ENCODE measurements at regions not wholly inside any gene's neighbourhood (a gene's known extent, or its start where the extent isn't known, plus 50 kb on each side); places are given as distances from the start of the nearest gene placed in this dataset.
A peak's percentile ranks its signal among the peaks of the same experiment; 100 is the strongest.
"Not testable (repeated sequence)": the region's sequence is repeated elsewhere in the genome, so short reads cannot be mapped to it uniquely, and the experiment has no call there.

- FAIRE-seq: no peak
- no peak for DNase-seq
- intact Hi-C loops (cut with DNase I): no loop called here
Observed at GRCh38 chr6:80489911-80490635, 383.6 kb downstream of the BCKDHB start.

GRCh38 chr6:80488190-80488589, 381.7 kb downstream of the BCKDHB start:
- intact Hi-C loops (cut with DNase I): no loop called here
- DNase-seq: no peak
- no peak overlapping the region for H3K4me3 ChIP-seq (ENCODE audit: low read length in 3 of 3)
- no peaks in the 10 kb centered on the region for H3K27me3 ChIP-seq (ENCODE audit: control insufficient read depth, insufficient read depth, low read length)
- TF ChIP-seq, protein P1, sequence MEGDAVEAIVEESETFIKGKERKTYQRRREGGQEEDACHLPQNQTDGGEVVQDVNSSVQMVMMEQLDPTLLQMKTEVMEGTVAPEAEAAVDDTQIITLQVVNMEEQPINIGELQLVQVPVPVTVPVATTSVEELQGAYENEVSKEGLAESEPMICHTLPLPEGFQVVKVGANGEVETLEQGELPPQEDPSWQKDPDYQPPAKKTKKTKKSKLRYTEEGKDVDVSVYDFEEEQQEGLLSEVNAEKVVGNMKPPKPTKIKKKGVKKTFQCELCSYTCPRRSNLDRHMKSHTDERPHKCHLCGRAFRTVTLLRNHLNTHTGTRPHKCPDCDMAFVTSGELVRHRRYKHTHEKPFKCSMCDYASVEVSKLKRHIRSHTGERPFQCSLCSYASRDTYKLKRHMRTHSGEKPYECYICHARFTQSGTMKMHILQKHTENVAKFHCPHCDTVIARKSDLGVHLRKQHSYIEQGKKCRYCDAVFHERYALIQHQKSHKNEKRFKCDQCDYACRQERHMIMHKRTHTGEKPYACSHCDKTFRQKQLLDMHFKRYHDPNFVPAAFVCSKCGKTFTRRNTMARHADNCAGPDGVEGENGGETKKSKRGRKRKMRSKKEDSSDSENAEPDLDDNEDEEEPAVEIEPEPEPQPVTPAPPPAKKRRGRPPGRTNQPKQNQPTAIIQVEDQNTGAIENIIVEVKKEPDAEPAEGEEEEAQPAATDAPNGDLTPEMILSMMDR (IDR thresholded peaks at IDR 0.05; ENCODE audit: borderline replicate concordance, extremely low read depth, insufficient read depth): no peak
- H3K9me3 ChIP-seq (ENCODE audit: control insufficient read depth in 2 of 3, insufficient read depth in 1 of 3, low read length in 3 of 3): no peaks in the 10 kb centered on the region
- FAIRE-seq: no peak
- H3K36me3 ChIP-seq (ENCODE audit: control insufficient read depth in 2 of 3, insufficient read depth in 3 of 3, low read length in 3 of 3): no peaks in the 10 kb centered on the region
- H3K27ac ChIP-seq (ENCODE audit: low read depth in 2 of 2, low read length in 2 of 2): no peak overlapping the region
- H3K9ac ChIP-seq (ENCODE audit: low read length in 3 of 3): no peak overlapping the region
- no peaks in the 10 kb centered on the region for H3K4me1 ChIP-seq (ENCODE audit: control insufficient read depth in 2 of 3, insufficient read depth in 2 of 3, low read depth in 1 of 3, low read length in 3 of 3)

More at GRCh38 chr6:80489911-80490635, 383.6 kb downstream of the BCKDHB start:
- TF ChIP-seq, protein P1 (IDR thresholded peaks at IDR 0.05; ENCODE audit: borderline replicate concordance, extremely low read depth, insufficient read depth): no peak
- H3K9ac ChIP-seq (ENCODE audit: low read length in 3 of 3): no peak overlapping the region
- no peaks in the 10 kb centered on the region for H3K27me3 ChIP-seq (ENCODE audit: control insufficient read depth, insufficient read depth, low read length)
- no peaks in the 10 kb centered on the region for H3K4me1 ChIP-seq (ENCODE audit: control insufficient read depth in 2 of 3, insufficient read depth in 2 of 3, low read depth in 1 of 3, low read length in 3 of 3)
- H3K36me3 ChIP-seq (ENCODE audit: control insufficient read depth in 2 of 3, insufficient read depth in 3 of 3, low read length in 3 of 3): no peaks in the 10 kb centered on the region
- no peak overlapping the region for H3K27ac ChIP-seq (ENCODE audit: low read depth in 2 of 2, low read length in 2 of 2)
- H3K4me3 ChIP-seq (ENCODE audit: low read length in 3 of 3): no peak overlapping the region
- no peaks in the 10 kb centered on the region for H3K9me3 ChIP-seq (ENCODE audit: control insufficient read depth in 2 of 3, insufficient read depth in 1 of 3, low read length in 3 of 3)

DNA sequence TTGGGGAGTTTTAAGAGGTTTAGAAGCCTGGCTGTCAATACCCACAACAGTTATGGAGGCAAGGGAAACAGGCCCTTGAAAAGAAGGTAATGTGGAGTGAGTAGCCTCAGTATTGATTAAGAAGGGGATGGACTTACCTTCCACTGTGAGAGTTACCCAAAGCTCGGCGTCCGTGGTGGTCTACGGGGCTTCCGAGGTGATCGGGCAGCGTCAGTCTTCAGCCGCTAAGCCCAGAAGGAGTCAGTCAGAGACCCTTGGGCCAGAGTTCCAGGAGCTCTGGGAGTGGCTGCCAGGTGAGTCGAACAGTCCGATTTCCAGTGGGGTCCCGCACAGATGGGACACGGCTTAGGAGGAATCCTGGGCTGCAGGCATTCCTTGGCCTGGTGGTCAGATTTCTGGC, 379.0 kb downstream of the BCKDHB start:
- H3K27ac ChIP-seq (ENCODE audit: low read depth in 2 of 2, low read length in 2 of 2); H3K36me3 ChIP-seq (ENCODE audit: control insufficient read depth in 2 of 3, insufficient read depth in 3 of 3, low read length in 3 of 3); FAIRE-seq; intact Hi-C loops (cut with DNase I); H3K9me3 ChIP-seq (ENCODE audit: control insufficient read depth in 2 of 3, insufficient read depth in 1 of 3, low read length in 3 of 3); H3K9ac ChIP-seq (ENCODE audit: low read length in 3 of 3); H3K4me1 ChIP-seq (ENCODE audit: control insufficient read depth in 2 of 3, insufficient read depth in 2 of 3, low read depth in 1 of 3, low read length in 3 of 3); H3K4me3 ChIP-seq (ENCODE audit: low read length in 3 of 3); H3K27me3 ChIP-seq (ENCODE audit: control insufficient read depth, insufficient read depth, low read length): not testable (repeated sequence)
- peak in 1 of 5 donors; percentile 54 for DNase-seq

DNA sequence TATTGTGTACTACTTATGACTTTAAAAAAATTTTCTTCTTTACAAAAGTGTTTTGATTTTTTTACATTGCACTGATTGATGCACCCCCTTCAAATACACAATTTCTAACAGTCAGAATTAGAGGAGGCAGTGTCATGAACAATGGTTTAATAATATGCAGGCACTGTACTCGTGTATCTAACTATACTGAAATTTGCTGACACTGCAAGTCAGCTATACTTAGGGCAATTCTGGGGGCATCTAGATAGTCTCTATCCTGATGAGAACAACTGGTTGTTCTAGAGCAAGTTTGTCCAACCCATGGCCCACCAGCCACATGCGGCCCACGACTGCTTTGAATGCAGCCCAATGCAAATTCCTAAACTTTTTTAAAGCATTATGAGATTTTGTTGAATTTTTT, 375.6 kb downstream of the BCKDHB start:
- TF ChIP-seq, protein P1 (IDR thresholded peaks at IDR 0.05; ENCODE audit: borderline replicate concordance, extremely low read depth, insufficient read depth): no peak
- FAIRE-seq (no peak), DNase-seq (no peak)
- Histone ChIP-seq H3K9ac (ENCODE audit: low read length in 3 of 3) (no peak overlapping the region), H3K4me1 (ENCODE audit: control insufficient read depth in 2 of 3, insufficient read depth in 2 of 3, low read depth in 1 of 3, low read length in 3 of 3) (no peaks in the 10 kb centered on the region), H3K9me3 (ENCODE audit: control insufficient read depth in 2 of 3, insufficient read depth in 1 of 3, low read length in 3 of 3) (no peaks in the 10 kb centered on the region), H3K4me3 (ENCODE audit: low read length in 3 of 3) (no peak overlapping the region), H3K36me3 (ENCODE audit: control insufficient read depth in 2 of 3, insufficient read depth in 3 of 3, low read length in 3 of 3) (no peaks in the 10 kb centered on the region), H3K27ac (ENCODE audit: low read depth in 2 of 2, low read length in 2 of 2) (no peak overlapping the region), H3K27me3 (ENCODE audit: control insufficient read depth, insufficient read depth, low read length) (no peaks in the 10 kb centered on the region)
- intact Hi-C loops (cut with DNase I): no loop called here

All from kidney (tissue), 13 donors.